ENCODE measurements at regions not wholly inside any gene's neighbourhood (a gene's known extent, or its start where the extent isn't known, plus 50 kb on each side); places are given as distances from the start of the nearest gene placed in this dataset.

DNA sequence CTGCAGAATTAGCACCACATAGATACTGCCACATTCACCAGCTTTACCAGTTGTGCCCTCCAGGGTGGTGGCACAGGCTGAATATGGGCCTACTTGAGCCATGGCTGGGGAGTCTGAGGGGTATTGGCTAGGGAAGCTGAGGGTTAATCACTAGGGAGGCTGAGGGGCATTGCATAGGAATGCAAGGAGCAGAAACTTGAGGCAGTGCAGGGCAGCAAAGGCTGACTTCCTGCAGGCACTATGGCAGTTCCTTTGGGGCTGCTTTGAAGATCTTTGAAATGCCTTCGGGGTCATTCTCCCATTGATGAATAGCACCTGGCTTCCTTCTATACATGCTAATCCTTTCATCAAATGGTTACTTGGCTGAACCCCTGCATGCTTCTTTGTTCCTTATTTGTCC, 171.5 kb downstream of the RCN1 start:
- TF ChIP-seq ZFX (IDR thresholded peaks at IDR 0.05), result no peak
- TF ChIP-seq, protein P1, sequence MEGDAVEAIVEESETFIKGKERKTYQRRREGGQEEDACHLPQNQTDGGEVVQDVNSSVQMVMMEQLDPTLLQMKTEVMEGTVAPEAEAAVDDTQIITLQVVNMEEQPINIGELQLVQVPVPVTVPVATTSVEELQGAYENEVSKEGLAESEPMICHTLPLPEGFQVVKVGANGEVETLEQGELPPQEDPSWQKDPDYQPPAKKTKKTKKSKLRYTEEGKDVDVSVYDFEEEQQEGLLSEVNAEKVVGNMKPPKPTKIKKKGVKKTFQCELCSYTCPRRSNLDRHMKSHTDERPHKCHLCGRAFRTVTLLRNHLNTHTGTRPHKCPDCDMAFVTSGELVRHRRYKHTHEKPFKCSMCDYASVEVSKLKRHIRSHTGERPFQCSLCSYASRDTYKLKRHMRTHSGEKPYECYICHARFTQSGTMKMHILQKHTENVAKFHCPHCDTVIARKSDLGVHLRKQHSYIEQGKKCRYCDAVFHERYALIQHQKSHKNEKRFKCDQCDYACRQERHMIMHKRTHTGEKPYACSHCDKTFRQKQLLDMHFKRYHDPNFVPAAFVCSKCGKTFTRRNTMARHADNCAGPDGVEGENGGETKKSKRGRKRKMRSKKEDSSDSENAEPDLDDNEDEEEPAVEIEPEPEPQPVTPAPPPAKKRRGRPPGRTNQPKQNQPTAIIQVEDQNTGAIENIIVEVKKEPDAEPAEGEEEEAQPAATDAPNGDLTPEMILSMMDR (conservative IDR thresholded peaks at IDR 0.05), result no peak
- no peak overlapping the region for H3K27ac ChIP-seq

DNA sequence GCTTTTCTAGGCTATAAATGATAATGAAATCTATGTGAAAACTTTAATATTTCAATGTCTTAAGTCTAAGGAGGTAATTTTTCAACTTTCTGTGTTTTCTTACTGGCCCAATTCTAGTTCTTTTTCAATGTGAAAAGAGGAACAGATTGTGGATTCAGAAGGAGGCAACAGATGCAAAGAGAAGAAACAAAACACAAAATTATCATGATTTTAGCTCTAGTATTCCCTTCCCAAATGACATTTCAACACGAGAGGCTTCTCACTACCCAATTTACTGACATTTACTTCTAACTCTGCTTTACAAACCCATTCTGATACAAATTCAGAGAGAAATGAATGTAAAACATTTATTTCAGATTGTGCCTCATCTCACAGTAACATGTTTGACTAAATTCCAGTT, 169.4 kb downstream of the WT1 start:
- TF ChIP-seq ZFX (IDR thresholded peaks at IDR 0.05), result no peak
- TF ChIP-seq, protein P1 (conservative IDR thresholded peaks at IDR 0.05), result no peak
- H3K27ac ChIP-seq, result no peak overlapping the region

DNA sequence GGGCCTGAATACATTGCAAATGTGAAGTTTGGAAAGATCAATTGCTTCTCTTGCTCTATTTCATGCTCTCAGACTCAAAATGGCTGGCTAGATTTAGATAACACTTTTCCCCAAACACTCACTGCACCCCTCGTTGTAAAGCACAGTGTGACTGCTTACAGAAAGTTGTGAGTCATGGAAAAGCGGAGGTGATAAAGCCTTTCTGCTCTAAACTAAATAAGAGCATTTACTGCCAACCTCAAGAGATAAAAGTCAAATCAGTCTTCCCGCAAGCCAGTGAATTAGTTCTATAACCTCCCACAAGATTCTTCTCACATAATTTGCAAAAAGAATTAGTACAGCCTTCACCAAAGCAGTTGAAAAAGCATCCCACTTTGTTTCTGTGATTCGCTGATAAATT, 168.7 kb downstream of the WT1 start:
- H3K27ac ChIP-seq, result no peak overlapping the region
- no peak for TF ChIP-seq ZFX (IDR thresholded peaks at IDR 0.05)
- TF ChIP-seq, protein P1 (conservative IDR thresholded peaks at IDR 0.05), result no peak

DNA sequence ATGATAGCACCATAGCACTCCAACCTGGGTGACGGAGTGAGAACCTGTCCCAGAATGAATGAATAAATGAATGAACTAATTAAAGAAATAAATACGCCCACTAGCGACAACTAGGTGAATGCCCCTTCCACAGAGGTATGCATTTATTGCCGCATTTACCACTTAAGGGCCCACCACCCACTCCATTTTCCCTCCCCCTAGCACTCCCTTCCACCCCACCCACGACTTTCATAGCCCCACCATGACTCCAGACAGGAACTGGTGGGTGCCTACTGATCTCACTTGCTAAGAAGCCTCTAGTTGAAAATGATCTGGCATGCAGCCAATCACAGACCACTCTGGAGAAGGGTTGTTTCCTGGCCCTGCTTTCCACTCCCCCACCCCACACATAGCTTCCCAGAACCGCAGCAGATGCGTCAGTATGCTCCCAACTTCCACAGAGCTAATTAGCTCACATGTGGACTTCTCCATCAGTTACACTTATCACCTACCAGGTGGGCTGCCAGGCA, 167.6 kb downstream of the WT1 start:
- TF ChIP-seq, protein P1 (conservative IDR thresholded peaks at IDR 0.05), result no peak
- TF ChIP-seq ZFX (IDR thresholded peaks at IDR 0.05), result no peak
- H3K27ac ChIP-seq, result no peak overlapping the region

DNA sequence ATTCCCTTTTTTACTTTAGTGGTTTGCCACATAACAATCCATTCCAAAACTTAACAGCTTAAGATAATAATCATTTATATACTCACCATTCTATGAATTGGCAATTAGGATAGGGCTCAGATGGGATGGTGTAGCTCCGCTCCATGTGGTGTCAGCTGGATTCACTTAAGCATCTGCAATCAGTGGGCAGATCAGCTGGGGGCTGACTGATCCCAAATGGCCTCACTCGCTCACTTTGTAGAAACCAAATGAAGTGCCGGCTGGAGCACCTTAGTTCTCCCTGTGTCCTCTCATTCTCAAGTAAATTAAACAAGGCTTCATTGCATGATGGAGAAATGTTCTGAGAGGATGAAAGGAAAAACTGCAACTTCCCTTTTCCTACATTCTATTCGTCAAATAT, 161.4 kb downstream of the WT1 start:
- no peak overlapping the region for H3K27ac ChIP-seq
- TF ChIP-seq ZFX (IDR thresholded peaks at IDR 0.05), result no peak
- TF ChIP-seq, protein P1 (conservative IDR thresholded peaks at IDR 0.05), result no peak

DNA sequence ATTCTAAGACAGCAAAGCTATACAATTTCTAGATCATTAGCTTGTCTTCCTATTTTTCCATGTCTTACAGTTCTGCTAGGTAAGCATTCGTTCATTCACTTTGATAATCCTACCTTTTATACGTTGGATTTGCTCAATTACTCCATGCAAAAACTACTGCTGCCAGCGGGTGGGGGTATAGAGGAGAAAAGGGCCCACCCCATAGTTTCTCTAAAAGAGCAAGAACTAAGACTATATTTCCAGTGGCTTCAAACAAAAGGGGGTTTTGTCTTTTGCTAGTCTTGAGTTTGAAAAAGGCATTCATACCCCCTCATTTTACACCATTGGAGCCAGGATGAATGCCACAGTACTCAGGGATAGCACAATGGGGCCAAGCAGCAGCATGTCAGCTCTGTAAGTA, 155.7 kb downstream of the WT1 start:
- H3K27ac ChIP-seq, result no peak overlapping the region
- TF ChIP-seq ZFX (IDR thresholded peaks at IDR 0.05), result no peak
- TF ChIP-seq, protein P1 (conservative IDR thresholded peaks at IDR 0.05), result no peak

DNA sequence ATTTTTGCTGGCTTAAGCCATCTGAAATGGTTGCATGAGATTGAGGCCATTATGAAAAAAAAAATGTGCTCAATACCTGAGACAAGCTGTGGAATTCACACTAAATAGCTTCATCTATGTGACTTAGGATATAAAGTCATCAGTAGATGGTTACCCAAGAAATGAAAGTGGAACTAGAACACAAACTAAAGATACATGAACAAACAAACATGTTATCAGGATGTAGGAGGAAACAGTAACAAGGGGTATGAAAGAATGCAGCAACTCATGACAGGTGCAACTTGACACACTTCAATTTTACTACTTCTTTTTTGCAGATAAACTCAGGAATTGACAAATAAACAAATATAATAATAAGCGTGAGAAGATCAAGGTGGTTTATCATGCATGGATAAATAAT, 155.0 kb downstream of the WT1 start:
- H3K27ac ChIP-seq, result no peak overlapping the region
- TF ChIP-seq, protein P1 (conservative IDR thresholded peaks at IDR 0.05), result no peak
- TF ChIP-seq ZFX (IDR thresholded peaks at IDR 0.05), result no peak

Data from C4-2B (cell line).